A549 (cell line): ENCODE measurements at regions not wholly inside any gene's neighbourhood (a gene's known extent, or its start where the extent isn't known, plus 50 kb on each side); places are given as distances from the start of the nearest gene placed in this dataset.
A peak's percentile ranks its signal among the peaks of the same experiment; 100 is the strongest.
"Not testable (repeated sequence)": the region's sequence is repeated elsewhere in the genome, so short reads cannot be mapped to it uniquely, and the experiment has no call there.

Experiments
- ATAC-seq, 2 experiments: fragments of 200-7000 bp in 1 of 2; fragments of >200 bp in 1 of 2; cut with Nextera tagmentation in 1 of 2; cut with Tn5 transposase in 1 of 2; 3 replicates each; pipeline versions ENCODE4 v1.8.0 to v1.9.1; 2018 to 2020; ENCODE audit warnings: mild to moderate bottlenecking in 1 of 2, moderate library complexity in 1 of 2
- CTCF ChIA-PET: fragments of 300-600 bp; sonication (Branson Sonifier 250); formaldehyde crosslinking; extraction: SDS; loops from one replicate; lab custom pipeline; 2021; ENCODE audit warnings: antibody characterized with exemption, inconsistent platforms; lab: Yijun Ruan, JAX
- POLR2A ChIA-PET: fragments of 350-600 bp; formaldehyde crosslinking; extraction: SDS; loops from one replicate; lab custom pipeline; 2021; ENCODE audit warnings: antibody characterized with exemption, inconsistent platforms; lab: Yijun Ruan, JAX
- DNase-seq, 2 experiments: peaks; one replicate each; pipeline versions ENCODE4 v3.0.0 to v3.0.0-alpha.2; 2011 to 2016; ENCODE audit warnings: low read depth in 1 of 2, low spot score in 1 of 2
- FAIRE-seq: peaks from 2 replicates; lab custom pipeline; 2011; peaks lifted over from hg19 to GRCh38; lab: Jason Lieb, UNC
- H3K27ac ChIP-seq, 2 experiments: fragments of >200 bp; sonication (Bioruptor Twin); formaldehyde crosslinking; 3 replicates each; pipeline ENCODE4 v1.5.1; 2016 to 2017
- H3K4me1 ChIP-seq: fragments of >200 bp; sonication (Bioruptor Twin); formaldehyde crosslinking; 3 replicates; pipeline ENCODE4 v1.6.1; 2016
- H3K4me2 ChIP-seq: fragments of >200 bp; sonication (Bioruptor Twin); formaldehyde crosslinking; 3 replicates; pipeline ENCODE4 v1.6.1; 2016
- H3K4me3 ChIP-seq: fragments of >200 bp; sonication (Bioruptor Twin); formaldehyde crosslinking; 3 replicates; pipeline ENCODE4 v1.5.1; 2016
- H3K9me3 ChIP-seq: fragments of >200 bp; sonication (Bioruptor Twin); formaldehyde crosslinking; 3 replicates; pipeline ENCODE4 v1.6.1; 2016
- ATOH8 ChIP-seq: fragments of 250-450 bp; sonication (Bioruptor Pico); IDR thresholded peaks from 2 replicates; pipeline ENCODE4 v1.5.0; 2020; ENCODE audit warnings: low read depth, mild to moderate bottlenecking, moderate library complexity
- CBX2 ChIP-seq: fragments of 200-600 bp; sonication (generic); IDR thresholded peaks from 2 replicates; pipeline ENCODE4 v1.6.1; 2016; ENCODE audit warnings: low read depth, mild to moderate bottlenecking, borderline replicate concordance
- CEBPB ChIP-seq, 2 experiments: fragments of >200 bp in 1 of 2; sonication (Bioruptor Twin) in 1 of 2; formaldehyde crosslinking in 1 of 2; IDR thresholded peaks; 2 replicates each; pipeline ENCODE4 v1.6.1; 2012 to 2016
- CHD2 ChIP-seq: fragments of 150-350 bp; IDR thresholded peaks from 2 replicates; pipeline ENCODE4 v1.6.1; 2014; ENCODE audit warnings: low read length; ENCODE audit not compliant: partially characterized antibody
- ELK1 ChIP-seq: fragments of 150-350 bp; IDR thresholded peaks from 2 replicates; pipeline ENCODE4 v1.6.1; 2014; ENCODE audit warnings: low read depth, mild to moderate bottlenecking, low read length
- EP300 ChIP-seq, 2 experiments: fragments of >200 bp; sonication (Bioruptor Twin); formaldehyde crosslinking; IDR thresholded peaks; 2 replicates in 1 of 2; 3 replicates in 1 of 2; pipeline ENCODE4 v1.6.1; 2016 to 2017
- FOXS1 ChIP-seq: fragments of 250-450 bp; sonication (Bioruptor Pico); IDR thresholded peaks from 2 replicates; pipeline ENCODE4 v1.5.0; 2020; ENCODE audit warnings: mild to moderate bottlenecking, moderate library complexity
- GATA3 ChIP-seq: IDR thresholded peaks from 2 replicates; pipeline ENCODE4 v1.6.1; 2012; ENCODE audit warnings: borderline replicate concordance
- HDAC2 ChIP-seq: fragments of 200-600 bp; sonication (generic); IDR thresholded peaks from 2 replicates; pipeline ENCODE4 v1.6.1; 2016
- HES2 ChIP-seq: fragments of >200 bp; sonication (Bioruptor Twin); formaldehyde crosslinking; IDR thresholded peaks from 2 replicates; pipeline ENCODE4 v1.6.1; 2016
- JUN ChIP-seq, 2 experiments: fragments of >200 bp; sonication (Bioruptor Twin); formaldehyde crosslinking; IDR thresholded peaks; 2 replicates in 1 of 2; 3 replicates in 1 of 2; pipeline ENCODE4 v1.6.1; 2016 to 2017
- JUNB ChIP-seq: fragments of >200 bp; sonication (Bioruptor Twin); formaldehyde crosslinking; IDR thresholded peaks from 2 replicates; pipeline ENCODE4 v1.6.1; 2016
- MAFK ChIP-seq: fragments of 450-650 bp; IDR thresholded peaks from 2 replicates; pipeline ENCODE4 v1.6.1; 2014; ENCODE audit not compliant: partially characterized antibody
- MYC ChIP-seq: IDR thresholded peaks from 2 replicates; pipeline ENCODE4 v1.6.1; 2012; ENCODE audit warnings: mild to moderate bottlenecking, inconsistent platforms, low read length, improper control_type of control experiment, borderline replicate concordance
- POLR2AphosphoS2 ChIP-seq: conservative IDR thresholded peaks from 2 replicates; pipeline ENCODE4 v1.6.1; 2012; ENCODE audit warnings: low read length, improper control_type of control experiment, inconsistent platforms
- REST ChIP-seq: fragments of 200-600 bp; sonication (generic); IDR thresholded peaks from 2 replicates; pipeline ENCODE4 v1.6.1; 2016; ENCODE audit warnings: antibody characterized with exemption, mild to moderate bottlenecking, moderate library complexity
- WGBS: methylation state at CpG from one replicate; pipeline ENCODE4 v1.1.6; 2017; ENCODE audit errors: missing lambda C conversion rate; 5-methylcytosine and 5-hydroxymethylcytosine counted together

GRCh38 chr14:66025779-66026178 is 460.4 kb upstream of the CCDC196 start (continued):
- TF ChIP-seq ATOH8 (CRISPR knock-in tag) = no peak
- TF ChIP-seq REST = no peak
- no peak for TF ChIP-seq FOXS1 (CRISPR knock-in tag)
- TF ChIP-seq EP300 (IDR thresholded peaks at IDR 0.05) = no peak
- TF ChIP-seq JUN (IDR thresholded peaks at IDR 0.05) = no peak
- no peak for TF ChIP-seq ELK1
- no peak for TF ChIP-seq GATA3
- no peak for TF ChIP-seq HDAC2
- no peak for TF ChIP-seq CEBPB (IDR thresholded peaks at IDR 0.05)
- TF ChIP-seq POLR2AphosphoS2 = no peak
- no peak for TF ChIP-seq MYC
- TF ChIP-seq JUNB = no peak
- TF ChIP-seq, all 56 proteins: peak for 0

GRCh38 chr14:66031981-66032380 is 454.2 kb upstream of the CCDC196 start:
- ATAC-seq, H3K4me3 ChIP-seq, H3K4me1 ChIP-seq, H3K4me2 ChIP-seq, H3K27ac ChIP-seq, DNase-seq, FAIRE-seq, CTCF ChIA-PET, POLR2A ChIA-PET, H3K9me3 ChIP-seq: not testable (repeated sequence)
- 40% methylated on average over 12 of the region's 12 CpGs for WGBS

- H3K4me3 ChIP-seq = no peak overlapping the region
- no peak for FAIRE-seq
- no peaks in the 10 kb centered on the region; the same call in 2 of the 3 replicates for H3K9me3 ChIP-seq
- ATAC-seq = no peak
- DNase-seq = no peak
- WGBS = 46% methylated on average over 5 of the region's 5 CpGs
- no peak overlapping the region for H3K4me2 ChIP-seq
- H3K27ac ChIP-seq = no peak overlapping the region
- POLR2A ChIA-PET = no interaction called here
- TF ChIP-seq CHD2 (no peak), MAFK (peak; percentile 52)
- H3K4me1 ChIP-seq = no peaks in the 10 kb centered on the region
- CTCF ChIA-PET = no interaction called here
Measured at GRCh38 chr14:66032800-66033199, 453.4 kb upstream of the CCDC196 start.

- WGBS = 7% methylated on average over 2 of the region's 2 CpGs
- TF ChIP-seq CBX2 (no peak), HES2 (no peak), MAFK (peak; percentile 15)
- Histone ChIP-seq H3K4me2 (no peak overlapping the region), H3K4me1 (no peaks in the 10 kb centered on the region), H3K27ac (no peak overlapping the region), H3K9me3 (no peaks in the 10 kb centered on the region; the same call in 2 of the 3 replicates), H3K4me3 (no peak overlapping the region)
- POLR2A ChIA-PET = no interaction called here
- no peak for ATAC-seq
- FAIRE-seq = no peak
- DNase-seq = no peak
- CTCF ChIA-PET = no interaction called here
Measured at GRCh38 chr14:66036547-66036946, 449.6 kb upstream of the CCDC196 start.
